Spleen (tissue), 7 donors: ENCODE measurements at regions not wholly inside any gene's neighbourhood (a gene's known extent, or its start where the extent isn't known, plus 50 kb on each side); places are given as distances from the start of the nearest gene placed in this dataset.

Experiments used
- CTCF ChIP-seq, 11 experiments: fragments of 200-600 bp in 7 of 11; fragments of 450-650 bp in 4 of 11; sonication (generic) in 4 of 11; IDR thresholded peaks in 8 of 11; conservative IDR thresholded peaks in 3 of 11; 1 replicate in 7 of 11; 2 replicates in 4 of 11; pipeline versions ENCODE4 v1.4.0 to v1.8.0; 2016 to 2021; ENCODE audit warnings: antibody characterized with exemption in 11 of 11, inconsistent platforms in 4 of 11, mild to moderate bottlenecking in 1 of 11
- POLR2A ChIP-seq, 3 donors: fragments of 450-650 bp; IDR thresholded peaks; one replicate each; pipeline ENCODE4 v1.5.1; 2017; ENCODE audit warnings: antibody characterized with exemption in 3 of 3, mild to moderate bottlenecking in 1 of 3
- POLR2AphosphoS5 ChIP-seq, 3 donors: sonication (generic); formaldehyde crosslinking; IDR thresholded peaks; one replicate each; pipeline ENCODE4 v1.5.1; 2017; ENCODE audit warnings: antibody characterized with exemption in 3 of 3
- donor health status: DM: no; HTN: no; CAD: no; lungs with moderate emphysema.
- donor health status: DM: no; HTN: no; CAD: no.
- donor health status: DM: no; HTN: no; CAD: no.

GRCh38 chr5:4625206-4625896 lies 514.8 kb upstream of the ADAMTS16 start:
- TF ChIP-seq POLR2A (IDR thresholded peaks at IDR 0.05) (no peak), CTCF (IDR thresholded peaks at IDR 0.05 in 8 of 11, conservative IDR thresholded peaks at IDR 0.05 in 3 of 11) (no peak), POLR2AphosphoS5 (IDR thresholded peaks at IDR 0.05) (no peak)
